A673 (cell line): ENCODE measurements at regions not wholly inside any gene's neighbourhood (a gene's known extent, or its start where the extent isn't known, plus 50 kb on each side); places are given as distances from the start of the nearest gene placed in this dataset.

Experiments
- CTCF ChIP-seq: fragments of 300-800, 200-600 bp; sonication (generic); conservative IDR thresholded peaks from 2 replicates; pipeline ENCODE4 v1.5.1; 2017; ENCODE audit warnings: low read depth, mild to moderate bottlenecking, antibody characterized with exemption, low read length, moderate library complexity, mixed read lengths
- EZH2 ChIP-seq: fragments of 200-600 bp; sonication (generic); IDR thresholded peaks from 2 replicates; pipeline ENCODE4 v1.6.1; 2017; ENCODE audit warnings: borderline replicate concordance, low read depth, mild to moderate bottlenecking, mixed read lengths, antibody characterized with exemption, low read length; ENCODE audit not compliant: poor library complexity, severe bottlenecking

DNA sequence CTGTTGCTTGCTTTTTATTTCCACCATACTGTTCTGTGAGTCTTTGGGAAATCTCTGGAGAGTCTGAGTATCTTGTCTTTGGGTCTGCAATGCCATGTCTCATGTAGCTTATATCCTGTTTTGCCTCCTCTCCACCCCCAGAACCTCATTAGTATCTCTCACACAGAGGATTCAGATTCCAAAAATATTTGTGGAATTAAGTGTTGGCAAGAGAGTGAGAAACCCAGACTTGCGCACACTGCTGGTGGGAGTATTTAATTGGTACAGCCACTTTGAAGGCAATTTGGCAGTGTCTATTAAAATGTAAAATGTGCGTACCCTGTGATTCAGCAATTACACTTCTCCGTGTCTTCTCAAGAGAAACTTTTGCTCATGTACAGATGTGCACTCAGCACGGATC lies 68.6 kb downstream of the ZNF621 start:
- TF ChIP-seq EZH2 = no peak
- TF ChIP-seq CTCF = no peak
